Activated T-helper 2 cell treated with anti-CD3 and anti-CD28 coated beads, Interferon-gamma antibody, Interleukin-2, Interleukin-4, amounts not matched to agents 10 μg/mL and 5 μg/mL and 100 μg/mL, durations not matched to agents 14 hours and 24 hours and 36 hours (primary cell): ENCODE measurements at regions not wholly inside any gene's neighbourhood (a gene's known extent, or its start where the extent isn't known, plus 50 kb on each side); places are given as distances from the start of the nearest gene placed in this dataset.
"Not testable (repeated sequence)": the region's sequence is repeated elsewhere in the genome, so short reads cannot be mapped to it uniquely, and the experiment has no call there.

ENCODE experiments used
- DNase-seq: peaks from one replicate; pipeline ENCODE4 v3.0.0; 2021; ENCODE audit warnings: low spot score
- H3K27ac Mint-ChIP-seq: one replicate; pipeline ENCODE4 v1.8.0; 2021; ENCODE audit warnings: mixed read lengths
- H3K27me3 Mint-ChIP-seq: one replicate; pipeline ENCODE4 v1.8.0; 2021; ENCODE audit warnings: low read depth, mixed read lengths
- H3K36me3 Mint-ChIP-seq: one replicate; pipeline ENCODE4 v1.8.0; 2021; ENCODE audit warnings: low read depth, mixed read lengths
- H3K4me1 Mint-ChIP-seq: one replicate; pipeline ENCODE4 v1.8.0; 2021; ENCODE audit warnings: low read depth, mixed read lengths
- H3K4me3 Mint-ChIP-seq: one replicate; pipeline ENCODE4 v1.8.0; 2021; ENCODE audit warnings: low read depth, mild to moderate bottlenecking, moderate library complexity, mixed read lengths
- H3K9me3 Mint-ChIP-seq: one replicate; pipeline ENCODE4 v1.8.0; 2021; ENCODE audit warnings: mixed read lengths
- intact Hi-C: fragments of 100-400 bp; cut with micrococcal nuclease; formaldehyde crosslinking; loops from one replicate; pipeline ENCODE4 v1.15.1; 2023

DNA sequence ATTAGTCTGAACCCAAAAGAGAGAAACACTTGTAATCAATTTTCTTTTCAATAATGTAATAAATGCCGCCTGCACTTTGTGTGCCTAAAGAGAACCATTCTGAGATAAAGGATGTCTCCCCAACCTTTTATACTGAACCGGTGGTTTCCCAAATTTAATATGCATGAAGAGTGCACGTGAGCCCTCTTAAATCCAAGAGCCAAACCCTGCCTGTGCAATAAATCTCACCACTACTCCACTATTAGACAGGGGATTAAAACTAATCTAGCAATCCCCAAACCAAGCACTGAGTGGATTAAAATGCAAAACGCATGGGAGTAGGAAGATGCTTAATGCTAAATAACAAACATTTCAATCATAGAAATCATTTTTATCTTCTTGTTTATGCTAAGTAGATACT, 351.0 kb upstream of the PSMD7 start:
- H3K36me3 Mint-ChIP-seq: no peaks in the 10 kb centered on the region
- H3K27ac Mint-ChIP-seq: no peak overlapping the region
- no peaks in the 10 kb centered on the region for H3K9me3 Mint-ChIP-seq
- no peak for DNase-seq
- no peak overlapping the region for H3K4me3 Mint-ChIP-seq
- H3K27me3 Mint-ChIP-seq: no peaks in the 10 kb centered on the region
- intact Hi-C loops: no loop called here
- H3K4me1 Mint-ChIP-seq: no peaks in the 10 kb centered on the region

- intact Hi-C loops, H3K27ac Mint-ChIP-seq, H3K36me3 Mint-ChIP-seq, H3K27me3 Mint-ChIP-seq, H3K4me1 Mint-ChIP-seq, H3K9me3 Mint-ChIP-seq, H3K4me3 Mint-ChIP-seq, DNase-seq: not testable (repeated sequence)
These were observed 353.4 kb upstream of the PSMD7 start for GRCh38 chr16:73943184-73943583.

DNA sequence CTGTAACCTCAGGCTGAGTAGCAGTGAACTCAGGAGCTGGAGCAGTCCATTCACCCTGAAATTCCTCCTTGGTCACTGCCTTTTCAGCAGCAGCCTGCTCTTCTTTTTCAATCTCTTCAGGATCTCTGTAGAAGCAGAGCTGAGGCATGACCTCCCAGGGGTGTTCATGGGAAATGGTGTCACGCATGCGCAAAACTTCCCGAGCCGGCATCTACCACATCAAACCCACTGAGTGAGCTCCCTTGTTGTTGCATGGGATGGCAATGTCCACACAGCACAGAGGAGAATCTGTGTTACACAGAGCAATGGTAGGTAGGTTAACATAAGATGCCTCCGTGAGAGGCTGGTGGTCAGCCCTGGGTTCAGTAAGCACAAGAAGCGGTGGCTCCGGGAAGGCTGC, 355.8 kb upstream of the PSMD7 start:
- H3K4me3 Mint-ChIP-seq, DNase-seq, H3K9me3 Mint-ChIP-seq, H3K27me3 Mint-ChIP-seq, H3K36me3 Mint-ChIP-seq, H3K27ac Mint-ChIP-seq, H3K4me1 Mint-ChIP-seq, intact Hi-C loops: not testable (repeated sequence)

- no peaks in the 10 kb centered on the region for H3K4me1 Mint-ChIP-seq
- no peaks in the 10 kb centered on the region for H3K27me3 Mint-ChIP-seq
- no peak overlapping the region for H3K4me3 Mint-ChIP-seq
- DNase-seq: no peak
- H3K27ac Mint-ChIP-seq: no peak overlapping the region
- no peaks in the 10 kb centered on the region for H3K36me3 Mint-ChIP-seq
- intact Hi-C loops: no loop called here
- peaks cover 14% of the 10 kb centered on the region for H3K9me3 Mint-ChIP-seq
These were observed 372.7 kb upstream of the PSMD7 start for GRCh38 chr16:73923951-73924350.

GRCh38 chr16:73921295-73921694, 375.3 kb upstream of the PSMD7 start:
- no peaks in the 10 kb centered on the region for H3K4me1 Mint-ChIP-seq
- H3K36me3 Mint-ChIP-seq: no peaks in the 10 kb centered on the region
- H3K27me3 Mint-ChIP-seq: no peaks in the 10 kb centered on the region
- H3K4me3 Mint-ChIP-seq: no peak overlapping the region
- no peak overlapping the region for H3K27ac Mint-ChIP-seq
- peaks cover under 1% of the 10 kb centered on the region for H3K9me3 Mint-ChIP-seq
- intact Hi-C loops: no loop called here
- no peak for DNase-seq

DNA sequence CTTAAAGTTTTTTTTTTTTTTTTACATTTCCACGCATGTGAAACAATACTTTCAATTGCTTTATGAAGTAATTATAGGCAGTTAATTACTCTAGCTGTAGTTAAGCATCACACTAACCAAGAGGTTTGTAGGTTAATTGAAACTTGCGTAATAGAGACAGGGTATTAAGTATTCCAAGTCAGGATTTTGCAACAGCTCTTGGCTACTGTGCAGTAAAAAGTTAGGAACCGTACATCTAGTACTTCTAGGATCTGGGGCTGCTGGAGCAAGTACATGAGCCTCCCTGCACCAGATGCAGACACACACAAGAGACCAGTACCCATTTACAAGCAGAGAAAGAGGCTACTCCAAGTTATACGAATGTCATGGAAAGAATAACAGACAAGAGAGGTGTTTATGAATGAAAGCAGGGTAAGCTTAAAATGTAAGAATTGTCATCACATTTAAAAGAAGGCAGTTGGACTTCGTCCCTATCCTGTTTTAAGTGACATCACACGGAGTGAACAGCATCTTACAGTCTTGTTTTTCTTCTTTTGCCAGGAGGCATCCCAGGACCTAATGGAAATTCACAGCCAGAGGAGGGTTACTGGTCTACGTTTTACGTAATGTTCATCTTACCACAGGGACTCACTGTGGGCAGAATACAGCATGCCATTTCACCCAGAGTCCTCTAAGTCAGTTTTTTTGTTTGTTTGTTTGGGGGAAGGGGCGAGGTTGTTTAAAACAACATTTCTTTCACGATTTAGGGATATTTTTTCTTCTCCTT, 379.6 kb upstream of the PSMD7 start:
- H3K9me3 Mint-ChIP-seq: no peaks in the 10 kb centered on the region
- H3K27me3 Mint-ChIP-seq: no peaks in the 10 kb centered on the region
- no peak overlapping the region for H3K27ac Mint-ChIP-seq
- no peak overlapping the region for H3K4me3 Mint-ChIP-seq
- no peaks in the 10 kb centered on the region for H3K36me3 Mint-ChIP-seq
- intact Hi-C loops: no loop called here
- DNase-seq: no peak
- no peaks in the 10 kb centered on the region for H3K4me1 Mint-ChIP-seq

DNA sequence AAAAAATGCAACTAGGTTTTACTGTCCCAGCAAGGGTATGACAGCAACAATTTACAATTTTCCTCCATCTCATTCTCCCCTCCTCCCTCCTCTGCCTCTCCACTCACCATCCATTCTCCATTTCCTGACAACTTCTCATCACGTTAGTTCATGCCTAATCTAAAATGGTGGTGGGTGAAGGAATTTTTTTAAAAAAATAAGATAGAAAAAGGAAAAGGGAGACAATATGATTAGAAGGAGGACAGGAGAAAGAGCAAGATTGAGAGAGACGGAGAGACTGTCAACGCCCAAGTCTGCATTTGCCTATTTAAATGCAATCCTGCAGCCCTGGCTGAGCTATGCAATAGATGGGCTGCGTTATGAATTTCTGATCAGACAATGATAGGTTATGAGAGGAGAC, 380.7 kb upstream of the PSMD7 start:
- Mint-ChIP-seq H3K9me3 (no peaks in the 10 kb centered on the region), H3K4me3 (no peak overlapping the region), H3K4me1 (no peaks in the 10 kb centered on the region), H3K36me3 (no peaks in the 10 kb centered on the region), H3K27ac (no peak overlapping the region), H3K27me3 (no peaks in the 10 kb centered on the region)
- no peak for DNase-seq
- intact Hi-C loops: no loop called here

GRCh38 chr16:73915140-73915539, 381.5 kb upstream of the PSMD7 start:
- no peaks in the 10 kb centered on the region for H3K27me3 Mint-ChIP-seq
- intact Hi-C loops: no loop called here
- H3K4me1 Mint-ChIP-seq: no peaks in the 10 kb centered on the region
- no peaks in the 10 kb centered on the region for H3K9me3 Mint-ChIP-seq
- no peaks in the 10 kb centered on the region for H3K36me3 Mint-ChIP-seq
- no peak overlapping the region for H3K4me3 Mint-ChIP-seq
- DNase-seq: no peak
- no peak overlapping the region for H3K27ac Mint-ChIP-seq

- Mint-ChIP-seq H3K4me3 (no peak overlapping the region), H3K4me1 (no peaks in the 10 kb centered on the region), H3K27ac (no peak overlapping the region), H3K36me3 (no peaks in the 10 kb centered on the region), H3K9me3 (no peaks in the 10 kb centered on the region), H3K27me3 (no peaks in the 10 kb centered on the region)
- no peak for DNase-seq
- intact Hi-C loops: no loop called here
These were observed 383.8 kb upstream of the PSMD7 start for GRCh38 chr16:73912850-73913249.

DNA sequence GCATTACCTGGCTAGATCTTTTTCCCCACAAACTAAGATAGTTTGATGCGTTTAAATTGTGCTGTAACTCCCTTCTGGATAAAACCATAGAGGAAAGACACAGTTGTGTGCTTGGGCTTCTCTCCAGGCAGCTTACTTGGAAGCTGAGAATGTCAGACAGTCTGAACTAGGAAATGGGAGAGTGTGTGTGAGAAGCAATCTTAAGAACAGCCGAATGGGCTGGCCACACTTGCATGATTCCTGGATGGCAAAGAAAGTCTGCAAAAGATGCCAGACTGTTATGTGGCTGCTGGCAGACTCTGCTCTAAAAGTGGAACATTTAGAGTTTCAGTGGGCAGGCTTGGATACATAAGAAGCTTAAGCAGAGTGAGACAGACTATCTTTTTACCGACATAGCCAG, 384.3 kb upstream of the PSMD7 start:
- Mint-ChIP-seq H3K36me3 (no peaks in the 10 kb centered on the region), H3K27me3 (no peaks in the 10 kb centered on the region), H3K27ac (no peak overlapping the region), H3K4me3 (no peak overlapping the region), H3K9me3 (no peaks in the 10 kb centered on the region), H3K4me1 (no peaks in the 10 kb centered on the region)
- intact Hi-C loops: no loop called here
- DNase-seq: no peak

GRCh38 chr16:73909529-73910035, 387.0 kb upstream of the PSMD7 start:
- no peaks in the 10 kb centered on the region for H3K27me3 Mint-ChIP-seq
- no peak for DNase-seq
- intact Hi-C loops: no loop called here
- no peaks in the 10 kb centered on the region for H3K4me1 Mint-ChIP-seq
- no peaks in the 10 kb centered on the region for H3K9me3 Mint-ChIP-seq
- no peak overlapping the region for H3K4me3 Mint-ChIP-seq
- H3K27ac Mint-ChIP-seq: no peak overlapping the region
- no peaks in the 10 kb centered on the region for H3K36me3 Mint-ChIP-seq

- no peak overlapping the region for H3K27ac Mint-ChIP-seq
- intact Hi-C loops: no loop called here
- peaks cover 16% of the 10 kb centered on the region for H3K27me3 Mint-ChIP-seq
- DNase-seq: no peak
- H3K4me3 Mint-ChIP-seq: no peak overlapping the region
- H3K36me3 Mint-ChIP-seq: no peaks in the 10 kb centered on the region
- peaks cover 9% of the 10 kb centered on the region for H3K4me1 Mint-ChIP-seq
- no peaks in the 10 kb centered on the region for H3K9me3 Mint-ChIP-seq
These were observed 405.5 kb upstream of the PSMD7 start for GRCh38 chr16:73891129-73891542.

DNA sequence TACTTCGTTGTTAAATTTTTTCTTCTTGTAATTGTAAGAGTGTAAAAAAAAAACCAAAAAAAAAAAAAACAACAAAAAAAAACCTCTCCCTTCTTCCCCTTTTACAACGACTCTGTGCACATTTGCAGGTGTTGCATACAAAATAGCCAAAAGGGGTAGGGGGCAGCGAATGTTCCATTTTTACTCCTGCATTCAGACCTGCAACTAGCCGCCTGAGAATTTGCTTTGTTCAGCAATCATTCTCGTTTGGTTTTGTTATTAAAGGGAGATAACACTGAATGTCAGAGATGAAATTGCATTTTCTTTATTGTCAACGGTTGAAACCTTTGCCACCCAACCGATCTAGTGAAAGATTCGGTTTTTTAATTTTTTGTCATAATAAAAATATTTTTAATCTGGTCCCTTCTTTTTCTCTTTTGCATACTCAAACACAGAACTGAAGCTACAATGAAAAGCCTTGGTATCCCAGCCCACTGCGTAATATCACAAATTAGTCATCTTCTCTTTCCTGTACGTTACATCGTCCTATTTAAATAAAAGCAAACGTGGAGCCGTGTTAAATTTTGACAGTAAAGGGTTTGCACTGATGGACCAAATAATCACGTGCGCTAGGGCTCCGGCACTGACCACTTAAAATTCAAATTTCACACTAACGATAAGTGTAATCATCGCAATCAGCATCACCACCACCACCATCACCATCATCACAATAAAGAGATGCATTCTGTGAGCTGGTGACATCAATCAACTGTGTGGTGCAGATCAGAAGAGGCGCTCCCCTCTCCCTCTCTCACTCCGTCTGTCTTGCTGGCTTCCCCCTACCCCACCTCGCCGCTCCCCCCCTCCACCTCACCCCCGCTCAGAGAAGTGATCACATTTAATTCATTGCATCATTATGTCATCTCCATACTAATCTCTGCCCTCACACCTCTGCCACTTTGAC, 406.2 kb upstream of the PSMD7 start:
- intact Hi-C loops: no loop called here
- H3K4me3 Mint-ChIP-seq: no peak overlapping the region
- no peaks in the 10 kb centered on the region for H3K9me3 Mint-ChIP-seq
- no peak overlapping the region for H3K27ac Mint-ChIP-seq
- H3K27me3 Mint-ChIP-seq: peaks cover 16% of the 10 kb centered on the region
- DNase-seq: no peak
- H3K4me1 Mint-ChIP-seq: peaks cover 9% of the 10 kb centered on the region
- no peaks in the 10 kb centered on the region for H3K36me3 Mint-ChIP-seq
